Cardiac fibroblast (primary cell): ENCODE measurements at regions not wholly inside any gene's neighbourhood (a gene's known extent, or its start where the extent isn't known, plus 50 kb on each side); places are given as distances from the start of the nearest gene placed in this dataset.

Experiments
- DNase-seq, 2 donors: peaks; one replicate each; pipeline versions ENCODE4 v3.0.0 to v3.0.0-alpha.2; 2010; ENCODE audit warnings: low read depth in 2 of 2
- H3K4me3 ChIP-seq, 2 donors: replicated peaks in 1 of 2; 1 replicate in 1 of 2; 2 replicates in 1 of 2; pipeline ENCODE4 v1.5.1; 2011; ENCODE audit warnings: low read depth in 2 of 2, low read length in 2 of 2, mild to moderate bottlenecking in 2 of 2, moderate library complexity in 1 of 2
- CTCF ChIP-seq: IDR thresholded peaks from one replicate; pipeline ENCODE4 v1.5.1; 2011; ENCODE audit warnings: low read depth, mild to moderate bottlenecking, low read length, inconsistent platforms

GRCh38 chr13:76820759-76821158, 65.4 kb downstream of the KCTD12 start:
- TF ChIP-seq CTCF = peak; percentile 37

GRCh38 chr13:76816394-76816793, 69.8 kb downstream of the KCTD12 start:
- DNase-seq = no peak
- no peak overlapping the region for H3K4me3 ChIP-seq
- no peak for TF ChIP-seq CTCF

More at GRCh38 chr13:76820759-76821158, 65.4 kb downstream of the KCTD12 start:
- H3K4me3 ChIP-seq = no peak overlapping the region
- DNase-seq = peak; percentile 70 to 75

GRCh38 chr13:76815344-76815743, 70.9 kb downstream of the KCTD12 start:
- TF ChIP-seq CTCF = no peak
- no peak for DNase-seq
- H3K4me3 ChIP-seq = no peak overlapping the region

- no peak for DNase-seq
- no peak overlapping the region for H3K4me3 ChIP-seq
- no peak for TF ChIP-seq CTCF
Measured at GRCh38 chr13:76813891-76814290, 72.3 kb downstream of the KCTD12 start.

- TF ChIP-seq CTCF = no peak
- peak; percentile 57 to 64 for DNase-seq
- no peak overlapping the region for H3K4me3 ChIP-seq
Measured at GRCh38 chr13:76813000-76813691, 73.1 kb downstream of the KCTD12 start.

- DNase-seq = peak in 1 of 2 donors; percentile 65
- no peak for TF ChIP-seq CTCF
- no peak overlapping the region for H3K4me3 ChIP-seq
Measured at GRCh38 chr13:76812206-76812897, 73.9 kb downstream of the KCTD12 start.
